KMS-11 (cell line): ENCODE measurements at regions not wholly inside any gene's neighbourhood (a gene's known extent, or its start where the extent isn't known, plus 50 kb on each side); places are given as distances from the start of the nearest gene placed in this dataset.

Source experiments
- H2AFZ ChIP-seq: fragments of 200-600 bp; sonication (generic); 2 replicates; pipeline ENCODE4 v1.6.1; 2016; ENCODE audit warnings: antibody characterized with exemption, mixed run types, low read depth
- H3K27ac ChIP-seq: fragments of 200-600 bp; sonication (generic); 2 replicates; pipeline ENCODE4 v1.6.1; 2016; ENCODE audit warnings: mild to moderate bottlenecking, mixed run types
- H3K27me3 ChIP-seq: fragments of 200-600 bp; sonication (generic); 2 replicates; pipeline ENCODE4 v1.6.1; 2017; ENCODE audit warnings: mild to moderate bottlenecking, low read depth, mixed run types, moderate library complexity; ENCODE audit not compliant: insufficient read depth
- H3K36me3 ChIP-seq: fragments of 200-600 bp; sonication (generic); 2 replicates; pipeline ENCODE4 v1.6.1; 2017; ENCODE audit warnings: mild to moderate bottlenecking, mixed run types; ENCODE audit not compliant: insufficient read depth
- H3K4me1 ChIP-seq: fragments of 200-600 bp; sonication (generic); 2 replicates; pipeline ENCODE4 v1.6.1; 2016; ENCODE audit warnings: mild to moderate bottlenecking, low read depth, mixed run types; ENCODE audit not compliant: poor library complexity, severe bottlenecking
- H3K4me2 ChIP-seq: fragments of 200-600 bp; sonication (generic); 2 replicates; pipeline ENCODE4 v1.7.0; 2016; ENCODE audit warnings: mild to moderate bottlenecking, mixed run types
- H3K4me3 ChIP-seq: fragments of 200-600 bp; sonication (generic); IDR thresholded peaks from 2 replicates; pipeline ENCODE4 v1.6.1; 2017; ENCODE audit warnings: low read depth, low read length, mixed read lengths; ENCODE audit not compliant: insufficient read depth
- H3K79me2 ChIP-seq: fragments of 200-600 bp; sonication (generic); 2 replicates; pipeline ENCODE4 v1.6.1; 2016; ENCODE audit warnings: low read depth, mixed run types; ENCODE audit not compliant: insufficient read depth
- H3K9ac ChIP-seq: fragments of 200-600 bp; sonication (generic); 2 replicates; pipeline ENCODE4 v1.6.1; 2016; ENCODE audit warnings: mild to moderate bottlenecking, mixed run types
- H4K20me1 ChIP-seq: fragments of 200-600 bp; sonication (generic); 2 replicates; pipeline ENCODE4 v1.6.1; 2016; ENCODE audit warnings: mild to moderate bottlenecking, mixed run types; ENCODE audit not compliant: insufficient read depth
- TF ChIP-seq, protein P1 (sequence below): fragments of 200-600 bp; sonication (generic); conservative IDR thresholded peaks from 2 replicates; pipeline ENCODE4 v1.6.1; 2017; ENCODE audit warnings: low read depth, mild to moderate bottlenecking, antibody characterized with exemption, low read length, moderate library complexity, mixed read lengths

DNA sequence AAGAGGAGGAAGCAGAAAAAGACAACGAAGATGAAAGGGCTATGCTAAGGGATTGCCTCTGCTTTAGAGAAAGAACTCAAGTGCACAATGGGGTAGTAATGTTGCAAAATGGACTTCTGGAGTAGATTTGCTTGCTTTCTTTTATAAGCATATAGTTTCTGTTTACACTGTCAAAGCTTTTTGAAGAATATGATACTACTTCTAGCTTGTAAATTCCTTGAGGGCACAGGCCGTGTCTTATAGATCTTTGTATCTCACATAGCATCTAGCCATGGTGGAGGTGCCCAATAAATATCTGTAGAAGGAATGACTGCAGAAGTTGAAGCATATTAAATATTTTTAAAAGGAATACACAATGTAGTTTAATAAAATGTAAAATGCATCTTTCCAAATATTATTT lies 147.8 kb upstream of the ZIC3 start:
- H3K27me3 ChIP-seq = no peaks in the 10 kb centered on the region

DNA sequence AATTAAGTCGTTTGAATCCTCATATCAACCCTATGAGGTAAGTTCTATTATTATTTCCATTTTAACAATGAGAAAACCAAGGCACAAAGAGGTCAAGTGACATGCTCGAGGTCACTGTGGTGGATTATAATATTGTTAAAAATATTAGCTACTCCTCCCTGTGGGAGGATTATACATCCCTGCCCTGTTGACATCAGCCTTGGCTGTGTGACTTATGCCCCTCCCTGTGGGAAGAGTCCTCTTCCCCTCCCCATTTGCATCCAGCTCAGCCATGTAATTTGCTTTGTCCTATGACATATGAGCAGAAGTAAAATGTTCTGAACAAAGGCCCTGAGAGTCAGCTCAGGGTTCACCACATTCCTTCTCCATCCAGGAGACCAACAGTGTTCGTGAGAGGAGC lies 152.7 kb upstream of the ZIC3 start:
- TF ChIP-seq, protein P1, sequence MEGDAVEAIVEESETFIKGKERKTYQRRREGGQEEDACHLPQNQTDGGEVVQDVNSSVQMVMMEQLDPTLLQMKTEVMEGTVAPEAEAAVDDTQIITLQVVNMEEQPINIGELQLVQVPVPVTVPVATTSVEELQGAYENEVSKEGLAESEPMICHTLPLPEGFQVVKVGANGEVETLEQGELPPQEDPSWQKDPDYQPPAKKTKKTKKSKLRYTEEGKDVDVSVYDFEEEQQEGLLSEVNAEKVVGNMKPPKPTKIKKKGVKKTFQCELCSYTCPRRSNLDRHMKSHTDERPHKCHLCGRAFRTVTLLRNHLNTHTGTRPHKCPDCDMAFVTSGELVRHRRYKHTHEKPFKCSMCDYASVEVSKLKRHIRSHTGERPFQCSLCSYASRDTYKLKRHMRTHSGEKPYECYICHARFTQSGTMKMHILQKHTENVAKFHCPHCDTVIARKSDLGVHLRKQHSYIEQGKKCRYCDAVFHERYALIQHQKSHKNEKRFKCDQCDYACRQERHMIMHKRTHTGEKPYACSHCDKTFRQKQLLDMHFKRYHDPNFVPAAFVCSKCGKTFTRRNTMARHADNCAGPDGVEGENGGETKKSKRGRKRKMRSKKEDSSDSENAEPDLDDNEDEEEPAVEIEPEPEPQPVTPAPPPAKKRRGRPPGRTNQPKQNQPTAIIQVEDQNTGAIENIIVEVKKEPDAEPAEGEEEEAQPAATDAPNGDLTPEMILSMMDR = no peak
- no peaks in the 10 kb centered on the region for H3K27me3 ChIP-seq
- H3K79me2 ChIP-seq = no peaks in the 10 kb centered on the region
- H3K27ac ChIP-seq = no peak overlapping the region
- no peaks in the 10 kb centered on the region for H3K36me3 ChIP-seq
- no peak overlapping the region for H2AFZ ChIP-seq
- no peaks in the 10 kb centered on the region for H3K4me1 ChIP-seq
- H3K4me3 ChIP-seq = no peak overlapping the region
- H3K4me2 ChIP-seq = no peak overlapping the region
- H3K9ac ChIP-seq = no peak overlapping the region
- H4K20me1 ChIP-seq = no peaks in the 10 kb centered on the region

More for the DNA sequence above, 147.8 kb upstream of the ZIC3 start:
- Histone ChIP-seq H3K27ac (no peak overlapping the region), H2AFZ (no peak overlapping the region), H3K4me2 (no peak overlapping the region), H3K4me1 (no peaks in the 10 kb centered on the region), H4K20me1 (no peaks in the 10 kb centered on the region), H3K4me3 (no peak overlapping the region), H3K9ac (no peak overlapping the region), H3K79me2 (no peaks in the 10 kb centered on the region), H3K36me3 (no peaks in the 10 kb centered on the region)
- TF ChIP-seq, protein P1 = no peak

DNA sequence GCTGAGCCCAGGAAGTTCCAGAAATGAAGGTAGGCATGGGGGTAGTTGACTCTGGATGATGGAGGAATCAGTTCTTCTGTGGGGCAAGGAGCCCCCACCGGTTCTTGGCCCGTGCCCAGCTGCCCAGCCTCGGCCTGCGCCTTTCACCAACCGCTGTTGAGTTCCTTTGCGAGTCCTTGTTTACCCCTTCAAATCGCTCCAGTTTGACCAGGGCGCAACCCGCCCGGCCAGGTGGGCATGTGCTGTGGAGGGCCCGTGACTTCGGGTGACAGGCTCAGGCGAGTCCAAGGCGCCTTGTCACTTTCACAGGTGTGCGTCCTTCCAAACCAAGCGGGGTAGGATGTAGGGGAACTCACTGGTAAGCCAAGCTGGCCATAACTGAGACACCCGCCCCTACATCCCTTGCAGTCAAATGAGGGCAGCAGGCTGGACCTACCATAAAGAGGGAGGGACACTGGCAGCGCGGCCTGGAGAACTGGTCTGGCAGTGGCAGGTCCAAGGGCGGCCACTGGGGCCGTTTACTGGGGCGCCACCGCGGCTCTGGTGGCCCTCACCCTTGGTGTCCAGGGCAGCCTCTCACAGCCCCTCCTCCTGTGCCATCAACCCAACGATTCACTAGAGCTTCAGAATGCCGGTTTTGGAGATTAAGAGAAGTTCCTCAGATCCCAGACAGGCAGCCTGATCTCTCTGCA lies 160.3 kb upstream of the ZIC3 start:
- Histone ChIP-seq H4K20me1 (no peaks in the 10 kb centered on the region), H3K27me3 (no peaks in the 10 kb centered on the region), H3K4me1 (no peaks in the 10 kb centered on the region), H2AFZ (no peak overlapping the region), H3K36me3 (no peaks in the 10 kb centered on the region), H3K4me3 (no peak overlapping the region), H3K9ac (no peak overlapping the region), H3K4me2 (no peak overlapping the region), H3K79me2 (no peaks in the 10 kb centered on the region), H3K27ac (no peak overlapping the region)
- TF ChIP-seq, protein P1 = no peak

DNA sequence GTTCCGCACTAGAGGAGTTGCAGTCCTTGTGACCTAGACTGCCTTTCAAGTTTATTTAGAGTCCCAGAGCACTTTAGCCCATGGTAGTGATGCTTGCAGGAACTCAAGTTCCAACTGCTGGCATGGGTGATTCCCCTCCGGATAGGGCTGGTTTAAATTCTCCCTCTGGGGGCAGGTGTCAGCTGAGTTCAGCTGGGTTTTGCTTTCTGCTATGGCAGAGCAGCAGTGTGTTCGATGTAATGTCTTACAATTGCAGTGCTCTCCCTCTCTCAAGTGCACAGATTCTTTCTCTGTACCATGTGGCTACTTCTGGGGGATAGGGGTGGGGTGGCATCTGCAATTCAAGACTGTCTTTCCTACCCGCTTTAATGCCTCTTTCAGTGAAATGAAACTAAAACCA lies 164.8 kb upstream of the ZIC3 start:
- H3K4me1 ChIP-seq = no peaks in the 10 kb centered on the region
- no peaks in the 10 kb centered on the region for H3K36me3 ChIP-seq
- no peaks in the 10 kb centered on the region for H3K27me3 ChIP-seq
- no peaks in the 10 kb centered on the region for H3K79me2 ChIP-seq
- no peak overlapping the region for H3K4me2 ChIP-seq
- H3K27ac ChIP-seq = no peak overlapping the region
- no peak overlapping the region for H3K4me3 ChIP-seq
- no peak overlapping the region for H3K9ac ChIP-seq
- H2AFZ ChIP-seq = no peak overlapping the region
- TF ChIP-seq, protein P1 = no peak
- H4K20me1 ChIP-seq = no peaks in the 10 kb centered on the region
